ENCODE measurements at regions not wholly inside any gene's neighbourhood (a gene's known extent, or its start where the extent isn't known, plus 50 kb on each side); places are given as distances from the start of the nearest gene placed in this dataset.

- no peak for TF ChIP-seq CTCF (IDR thresholded peaks at IDR 0.05 in 4 of 5, conservative IDR thresholded peaks at IDR 0.05 in 1 of 5)
- TF ChIP-seq POLR2A (IDR thresholded peaks at IDR 0.05) = no peak
Measured at GRCh38 chr9:103919605-103920209, 174.4 kb upstream of the SMC2 start.
